GM18508 (cell line): ENCODE measurements at regions not wholly inside any gene's neighbourhood (a gene's known extent, or its start where the extent isn't known, plus 50 kb on each side); places are given as distances from the start of the nearest gene placed in this dataset.

Experiments used
- ATAC-seq: cut with Tn5 transposase; IDR thresholded peaks from one replicate; pipeline ENCODE4 v1.9.1; 2021; ENCODE audit warnings: moderate number of reproducible peaks; ENCODE audit not compliant: insufficient read depth, unreplicated experiment

GRCh38 chrX:88378406-88378805, 368.6 kb upstream of the CPXCR1 start:
- no peak for ATAC-seq

DNA sequence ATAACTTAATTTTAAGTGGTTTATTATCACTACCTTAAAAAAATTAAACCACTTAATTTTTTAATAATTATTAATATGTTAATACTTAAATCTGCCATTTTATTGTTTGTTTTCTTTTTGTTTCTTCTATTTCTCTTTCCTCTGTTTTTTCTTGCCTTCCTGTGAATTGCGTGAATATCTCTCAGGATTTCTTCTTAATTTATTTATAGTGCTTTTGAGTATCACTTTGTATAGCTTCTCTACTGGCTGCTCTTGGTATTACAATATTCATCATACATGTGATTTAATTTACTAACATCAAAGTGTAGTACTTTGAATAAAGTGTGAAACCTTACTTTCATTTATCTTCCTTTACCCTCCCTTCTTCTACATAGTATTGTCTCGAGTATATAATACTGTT, 349.5 kb upstream of the CPXCR1 start:
- no peak for ATAC-seq

DNA sequence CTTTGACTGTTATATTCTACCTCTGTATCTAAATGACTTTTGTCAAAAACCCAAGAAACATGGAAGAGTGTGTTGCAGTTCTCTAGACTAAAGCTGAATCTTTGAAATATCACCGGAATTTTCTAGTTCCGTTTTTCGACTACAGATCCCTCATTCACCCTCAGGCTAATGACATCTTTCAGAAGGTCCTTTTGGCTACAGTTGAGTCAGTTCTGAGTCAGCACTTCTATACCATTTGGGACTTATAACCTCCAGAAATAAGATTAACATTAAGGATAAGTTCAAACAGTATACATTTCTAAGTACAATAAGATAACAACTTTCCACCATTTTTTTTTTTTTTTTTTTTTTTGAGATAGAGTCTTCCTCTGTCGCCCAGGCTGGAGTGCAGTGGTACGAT, 331.0 kb upstream of the CPXCR1 start:
- ATAC-seq: no peak

- no peak for ATAC-seq
Observed at GRCh38 chrX:88416965-88417364, 330.1 kb upstream of the CPXCR1 start.

DNA sequence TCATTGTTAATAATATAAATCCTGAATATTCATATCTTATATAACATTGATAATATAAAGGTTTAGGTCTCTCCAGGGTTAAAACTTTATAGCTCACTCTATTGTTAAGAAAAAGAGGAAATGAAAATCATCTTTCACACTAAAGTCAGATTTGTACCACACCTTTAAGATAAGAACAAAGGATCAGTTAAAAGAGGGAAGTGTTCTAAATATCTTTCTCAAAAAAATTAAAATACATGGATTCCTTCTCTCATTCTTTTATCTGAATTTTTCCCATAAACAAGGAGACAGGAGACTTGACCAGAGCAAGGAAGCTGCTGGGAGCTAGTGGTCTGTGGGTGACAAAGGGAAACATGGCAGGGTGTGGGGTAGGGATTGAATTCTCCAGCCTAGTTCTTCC, 323.0 kb upstream of the CPXCR1 start:
- ATAC-seq: no peak

GRCh38 chrX:88424541-88424940, 322.5 kb upstream of the CPXCR1 start:
- no peak for ATAC-seq

DNA sequence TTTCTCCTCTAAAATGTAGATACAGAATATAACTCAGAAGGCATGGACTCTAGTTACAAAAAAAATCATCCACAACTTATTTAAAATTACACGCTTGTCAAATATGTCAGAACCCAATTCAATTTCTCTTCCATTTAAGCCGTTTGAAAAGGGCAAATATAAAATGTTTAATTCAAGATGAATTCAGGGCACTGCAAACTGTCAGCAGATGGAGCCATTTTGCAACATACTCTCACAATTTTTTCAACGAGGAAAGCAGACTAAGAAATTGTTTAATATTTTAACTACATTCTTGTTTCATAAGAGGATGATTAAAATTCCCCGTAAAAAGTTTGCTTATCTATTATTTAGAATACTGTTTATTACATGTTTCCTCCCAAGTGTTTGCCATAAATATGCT, 321.3 kb upstream of the CPXCR1 start:
- no peak for ATAC-seq

DNA sequence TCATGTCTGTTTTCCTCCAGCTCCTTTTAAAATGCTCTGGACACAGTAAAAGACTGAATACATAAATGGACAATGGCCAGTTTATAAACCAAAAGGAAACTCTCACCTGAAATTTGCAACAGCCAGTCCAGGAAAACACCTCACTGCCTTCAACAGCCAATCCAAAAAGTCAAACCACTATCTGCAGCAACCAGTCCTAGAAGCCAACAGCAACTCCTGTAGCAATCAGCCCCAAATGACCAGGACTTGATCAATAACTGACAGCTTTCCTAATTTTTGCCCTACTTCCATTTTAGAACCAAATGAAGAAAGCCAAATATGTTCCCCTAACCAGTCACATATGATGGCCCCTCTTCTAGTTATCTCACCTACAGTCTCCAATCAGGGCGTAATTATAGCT, 309.5 kb upstream of the CPXCR1 start:
- ATAC-seq: no peak

GRCh38 chrX:88438209-88438608, 308.8 kb upstream of the CPXCR1 start:
- ATAC-seq: no peak

DNA sequence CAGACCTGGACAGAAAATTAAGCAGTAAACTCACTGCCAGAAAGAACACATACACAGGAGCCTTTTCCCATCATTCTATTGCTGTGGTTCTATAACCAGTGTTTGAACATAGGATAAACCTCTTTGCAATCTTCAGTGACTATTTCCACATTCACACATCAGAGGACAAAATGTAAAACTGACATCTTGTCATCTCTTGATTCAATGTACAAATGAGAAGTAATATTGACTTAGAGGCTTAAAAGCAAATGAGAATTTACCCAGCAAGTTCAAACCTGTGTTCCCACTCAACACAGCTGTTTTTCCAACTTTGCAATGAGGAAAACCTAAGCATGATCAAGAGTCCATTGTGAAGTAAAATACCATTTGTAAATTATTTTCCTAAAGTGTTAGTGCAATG, 307.1 kb upstream of the CPXCR1 start:
- no peak for ATAC-seq
